CD4-positive, alpha-beta T cell (primary cell): ENCODE measurements at regions not wholly inside any gene's neighbourhood (a gene's known extent, or its start where the extent isn't known, plus 50 kb on each side); places are given as distances from the start of the nearest gene placed in this dataset.

ENCODE experiments used
- ATAC-seq: fragments of 200-7000 bp; cut with Tn5 transposase; one replicate; pipeline ENCODE4 v1.10.0; 2022; ENCODE audit warnings: mild to moderate bottlenecking; ENCODE audit not compliant: poor library complexity
- CTCF ChIA-PET: fragments of 350-600 bp; sonication (Branson Sonifier 250); formaldehyde crosslinking; loops from one replicate; lab custom pipeline; 2021; ENCODE audit warnings: antibody characterized with exemption, inconsistent platforms; lab: Charles Lee
- POLR2A ChIA-PET: fragments of 350-600 bp; sonication (Branson Sonifier 250); formaldehyde crosslinking; loops from one replicate; lab custom pipeline; 2021; ENCODE audit warnings: antibody characterized with exemption, inconsistent platforms; lab: Charles Lee
- DNase-seq, 14 experiments: peaks; one replicate each; pipeline ENCODE4 v3.0.0-alpha.2; 2013 to 2020; ENCODE audit warnings: mixed read lengths in 2 of 14
- H3K27ac ChIP-seq, 2 donors: one replicate each; pipeline versions ENCODE4 v1.5.1 to v1.7.0; 2013; ENCODE audit warnings: low read length in 2 of 2, low read depth in 1 of 2, mild to moderate bottlenecking in 1 of 2
- H3K27me3 ChIP-seq, 2 experiments: 1 replicate in 1 of 2; 2 replicates in 1 of 2; pipeline versions ENCODE4 v1.6.1 to v1.7.0; 2013; ENCODE audit warnings: low read length in 2 of 2, control low read depth in 1 of 2, mild to moderate bottlenecking in 1 of 2, moderate library complexity in 1 of 2; ENCODE audit not compliant: insufficient read depth in 2 of 2, control insufficient read depth in 1 of 2
- H3K36me3 ChIP-seq: one replicate; pipeline ENCODE4 v1.6.1; 2013; ENCODE audit warnings: low read length, control low read depth; ENCODE audit not compliant: insufficient read depth
- H3K4me1 ChIP-seq: one replicate; pipeline ENCODE4 v1.6.1; 2013; ENCODE audit warnings: low read length, control low read depth; ENCODE audit not compliant: insufficient read depth
- H3K4me3 ChIP-seq: one replicate; pipeline ENCODE4 v1.5.1; 2013; ENCODE audit warnings: mild to moderate bottlenecking, low read length, moderate library complexity
- H3K9me3 ChIP-seq, 2 experiments: 1 replicate in 1 of 2; 2 replicates in 1 of 2; pipeline versions ENCODE4 v1.6.1 to v1.7.0; 2013; ENCODE audit warnings: low read length in 2 of 2, mild to moderate bottlenecking in 2 of 2, control low read depth in 1 of 2, moderate library complexity in 1 of 2; ENCODE audit not compliant: control insufficient read depth in 1 of 2, insufficient read depth in 1 of 2
- H3K27ac Mint-ChIP-seq: one replicate; pipeline ENCODE4 v1.8.0; 2020; ENCODE audit warnings: mixed read lengths
- H3K27me3 Mint-ChIP-seq: one replicate; pipeline ENCODE4 v1.8.0; 2021; ENCODE audit warnings: mixed read lengths
- H3K36me3 Mint-ChIP-seq: one replicate; pipeline ENCODE4 v1.8.0; 2021; ENCODE audit warnings: low read depth, mixed read lengths
- H3K4me1 Mint-ChIP-seq: one replicate; pipeline ENCODE4 v1.8.0; 2021; ENCODE audit warnings: low read depth, mixed read lengths
- H3K4me3 Mint-ChIP-seq: one replicate; pipeline ENCODE4 v1.8.0; 2020; ENCODE audit warnings: mild to moderate bottlenecking, mixed read lengths
- H3K9me3 Mint-ChIP-seq: one replicate; pipeline ENCODE4 v1.8.0; 2020; ENCODE audit warnings: mixed read lengths
- CTCF ChIP-seq: fragments of 200-600 bp; IDR thresholded peaks from one replicate; pipeline ENCODE4 v1.8.0; 2022; ENCODE audit warnings: antibody characterized with exemption, mild to moderate bottlenecking
- intact Hi-C, 2 experiments: fragments of 100-400 bp; cut with DNase I in 1 of 2; cut with micrococcal nuclease in 1 of 2; formaldehyde crosslinking; loops; one replicate each; pipeline versions ENCODE4 v1.15.1 to v1.9.0; 2023 to 2025; cut with DNase I, micrococcal nuclease

GRCh38 chr5:72566746-72567145 lies 59.5 kb upstream of the ZNF366 start:
- Mint-ChIP-seq H3K9me3 (no peaks in the 10 kb centered on the region), H3K36me3 (no peaks in the 10 kb centered on the region), H3K27me3 (peaks cover 37% of the 10 kb centered on the region), H3K4me3 (no peak overlapping the region), H3K27ac (no peak overlapping the region), H3K4me1 (no peaks in the 10 kb centered on the region)
- no peak for DNase-seq
- no peaks in the 10 kb centered on the region for H3K36me3 ChIP-seq
- intact Hi-C loops: no loop called here
- no peak for TF ChIP-seq CTCF
- H3K4me1 ChIP-seq: no peaks in the 10 kb centered on the region
- CTCF ChIA-PET: no interaction called here
- H3K4me3 ChIP-seq: no peak overlapping the region
- H3K27ac ChIP-seq: no peak overlapping the region
- POLR2A ChIA-PET: interaction anchor here (0.6 kb wide), 1 partner anchor 62 kb away, joined by 3 read pairs; no protein-coding TSS in a partner anchor
- no peaks in the 10 kb centered on the region for H3K9me3 ChIP-seq
- no peak for ATAC-seq
- peaks cover 0 to 2% of the 10 kb centered on the region in 2 experiments for H3K27me3 ChIP-seq

GRCh38 chr5:72565513-72566289 lies 58.5 kb upstream of the ZNF366 start:
- CTCF ChIA-PET: no interaction called here
- TF ChIP-seq CTCF: no peak
- no peak overlapping the region for H3K4me3 Mint-ChIP-seq

GRCh38 chr5:72562717-72563116 lies 55.5 kb upstream of the ZNF366 start:
- no peak for TF ChIP-seq CTCF
- no peaks in the 10 kb centered on the region for H3K4me1 Mint-ChIP-seq
- ATAC-seq: no peak
- no peak overlapping the region for H3K27ac Mint-ChIP-seq
- ChIA-PET CTCF (no interaction called here), POLR2A (no interaction called here)
- Histone ChIP-seq H3K4me1 (no peaks in the 10 kb centered on the region), H3K27me3 (peaks cover 0 to 2% of the 10 kb centered on the region in 2 experiments), H3K27ac (no peak overlapping the region), H3K36me3 (no peaks in the 10 kb centered on the region), H3K4me3 (no peak overlapping the region), H3K9me3 (no peaks in the 10 kb centered on the region)
- no peak overlapping the region for H3K4me3 Mint-ChIP-seq
- DNase-seq: no peak
- no peaks in the 10 kb centered on the region for H3K9me3 Mint-ChIP-seq
- intact Hi-C loops: no loop called here
- peaks cover 24% of the 10 kb centered on the region for H3K27me3 Mint-ChIP-seq
- H3K36me3 Mint-ChIP-seq: no peaks in the 10 kb centered on the region

More at GRCh38 chr5:72565513-72566289, 58.5 kb upstream of the ZNF366 start:
- Histone ChIP-seq H3K36me3 (no peaks in the 10 kb centered on the region), H3K27ac (no peak overlapping the region), H3K4me1 (no peaks in the 10 kb centered on the region), H3K4me3 (no peak overlapping the region), H3K27me3 (peaks cover 0 to 2% of the 10 kb centered on the region in 2 experiments), H3K9me3 (no peaks in the 10 kb centered on the region)
- no peak for ATAC-seq
- Mint-ChIP-seq H3K27me3 (peaks cover 41% of the 10 kb centered on the region), H3K36me3 (no peaks in the 10 kb centered on the region), H3K9me3 (no peaks in the 10 kb centered on the region), H3K4me1 (no peaks in the 10 kb centered on the region), H3K27ac (no peak overlapping the region)
- POLR2A ChIA-PET: no interaction called here
- intact Hi-C loops: no loop called here
- DNase-seq: no peak
